Hindlimb muscle (tissue), 1 donor: ENCODE measurements at regions not wholly inside any gene's neighbourhood (a gene's known extent, or its start where the extent isn't known, plus 50 kb on each side); places are given as distances from the start of the nearest gene placed in this dataset.

Experiments used
- DNase-seq: peaks from one replicate; pipeline ENCODE4 v3.0.0-alpha.2; 2013

- no peak for DNase-seq
These were observed 416.5 kb downstream of the VRK1 start for GRCh38 chr14:97213720-97214119.

- DNase-seq = no peak
These were observed 418.2 kb downstream of the VRK1 start for GRCh38 chr14:97215263-97215969.

- no peak for DNase-seq
These were observed 420.1 kb downstream of the VRK1 start for GRCh38 chr14:97217111-97217885.

GRCh38 chr14:97218274-97218673 lies 421.1 kb downstream of the VRK1 start:
- DNase-seq = no peak

- DNase-seq = no peak
These were observed 421.7 kb downstream of the VRK1 start for GRCh38 chr14:97218691-97219430.

GRCh38 chr14:97219431-97220017 lies 422.3 kb downstream of the VRK1 start:
- DNase-seq = no peak

GRCh38 chr14:97221572-97222285 lies 424.5 kb downstream of the VRK1 start:
- DNase-seq = no peak

- no peak for DNase-seq
These were observed 426.8 kb downstream of the VRK1 start for GRCh38 chr14:97224016-97224415.

GRCh38 chr14:97230051-97230450 lies 432.9 kb downstream of the VRK1 start:
- DNase-seq = no peak

- DNase-seq = no peak
These were observed 436.3 kb downstream of the VRK1 start for GRCh38 chr14:97233319-97233985.

- DNase-seq = no peak
These were observed 449.5 kb downstream of the VRK1 start for GRCh38 chr14:97246648-97247047.

- no peak for DNase-seq
These were observed 451.8 kb downstream of the VRK1 start for GRCh38 chr14:97248973-97249372.

- DNase-seq = no peak
These were observed 453.7 kb downstream of the VRK1 start for GRCh38 chr14:97250931-97251330.

- no peak for DNase-seq
These were observed 454.4 kb downstream of the VRK1 start for GRCh38 chr14:97251491-97252155.

- no peak for DNase-seq
These were observed 456.6 kb downstream of the VRK1 start for GRCh38 chr14:97253756-97254155.

GRCh38 chr14:97262336-97262735 lies 465.2 kb downstream of the VRK1 start:
- no peak for DNase-seq

GRCh38 chr14:97264516-97265230 lies 467.5 kb downstream of the VRK1 start:
- DNase-seq = no peak

GRCh38 chr14:97266653-97267052 lies 469.5 kb downstream of the VRK1 start:
- DNase-seq = no peak

GRCh38 chr14:97267509-97267908 lies 470.3 kb downstream of the VRK1 start:
- DNase-seq = no peak

- DNase-seq = no peak
These were observed 470.9 kb downstream of the VRK1 start for GRCh38 chr14:97268097-97268496.

GRCh38 chr14:97270308-97270707 lies 473.1 kb downstream of the VRK1 start:
- no peak for DNase-seq
